HEK293 (cell line): ENCODE measurements at regions not wholly inside any gene's neighbourhood (a gene's known extent, or its start where the extent isn't known, plus 50 kb on each side); places are given as distances from the start of the nearest gene placed in this dataset.

Experiments used
- MYNN ChIP-seq: fragments of 450-650 bp; formaldehyde crosslinking; IDR thresholded peaks from 2 replicates; pipeline ENCODE4 v1.5.1; 2016; ENCODE audit warnings: missing biosample characterization, missing genetic modification characterization, borderline replicate concordance
- MZF1 ChIP-seq: fragments of 450-650 bp; formaldehyde crosslinking; IDR thresholded peaks from 2 replicates; pipeline ENCODE4 v1.5.1; 2017; ENCODE audit warnings: missing biosample characterization, missing genetic modification characterization, borderline replicate concordance
- REST ChIP-seq: fragments of 450-650 bp; formaldehyde crosslinking; IDR thresholded peaks from 2 replicates; pipeline ENCODE4 v1.5.1; 2016; ENCODE audit warnings: missing biosample characterization, missing genetic modification characterization
- SALL2 ChIP-seq: fragments of 450-650 bp; formaldehyde crosslinking; IDR thresholded peaks from 2 replicates; pipeline ENCODE4 v1.5.0; 2017; ENCODE audit warnings: missing biosample characterization, mild to moderate bottlenecking, missing genetic modification characterization, borderline replicate concordance
- ZBTB48 ChIP-seq: fragments of 450-650 bp; formaldehyde crosslinking; IDR thresholded peaks from 2 replicates; pipeline ENCODE4 v1.5.1; 2016; ENCODE audit warnings: missing biosample characterization, missing genetic modification characterization
- ZNF274 ChIP-seq, 2 experiments: fragments of 200-500 bp in 1 of 2; fragments of 450-650 bp in 1 of 2; sonication (Bioruptor generic) in 1 of 2; formaldehyde crosslinking in 1 of 2; IDR thresholded peaks; 2 replicates each; pipeline versions ENCODE4 v1.5.1 to v1.6.1; 2014 to 2016; ENCODE audit warnings: borderline replicate concordance in 1 of 2, inconsistent platforms in 1 of 2, low read length in 1 of 2, missing biosample characterization in 1 of 2, missing genetic modification characterization in 1 of 2
- ZNF558 ChIP-seq: fragments of 450-650 bp; formaldehyde crosslinking; IDR thresholded peaks from 2 replicates; pipeline ENCODE4 v1.5.1; 2016; ENCODE audit warnings: missing biosample characterization, missing genetic modification characterization

- TF ChIP-seq REST (tag by site-specific recombination) (no peak), ZNF274 (IDR thresholded peaks at IDR 0.05; ENCODE audit: low read length) (no peak), ZNF274 (tag by site-specific recombination; IDR thresholded peaks at IDR 0.05; ENCODE audit: borderline replicate concordance) (no peak), ZBTB48 (tag by site-specific recombination) (no peak), MZF1 (tag by site-specific recombination) (no peak), SALL2 (tag by site-specific recombination) (no peak), ZNF558 (tag by site-specific recombination) (no peak), MYNN (tag by site-specific recombination) (no peak)
Measured at GRCh38 chr1:194084755-194085154, 898.3 kb upstream of the B3GALT2 start.
